ENCODE measurements at regions not wholly inside any gene's neighbourhood (a gene's known extent, or its start where the extent isn't known, plus 50 kb on each side); places are given as distances from the start of the nearest gene placed in this dataset.
A peak's percentile ranks its signal among the peaks of the same experiment; 100 is the strongest.

DNA sequence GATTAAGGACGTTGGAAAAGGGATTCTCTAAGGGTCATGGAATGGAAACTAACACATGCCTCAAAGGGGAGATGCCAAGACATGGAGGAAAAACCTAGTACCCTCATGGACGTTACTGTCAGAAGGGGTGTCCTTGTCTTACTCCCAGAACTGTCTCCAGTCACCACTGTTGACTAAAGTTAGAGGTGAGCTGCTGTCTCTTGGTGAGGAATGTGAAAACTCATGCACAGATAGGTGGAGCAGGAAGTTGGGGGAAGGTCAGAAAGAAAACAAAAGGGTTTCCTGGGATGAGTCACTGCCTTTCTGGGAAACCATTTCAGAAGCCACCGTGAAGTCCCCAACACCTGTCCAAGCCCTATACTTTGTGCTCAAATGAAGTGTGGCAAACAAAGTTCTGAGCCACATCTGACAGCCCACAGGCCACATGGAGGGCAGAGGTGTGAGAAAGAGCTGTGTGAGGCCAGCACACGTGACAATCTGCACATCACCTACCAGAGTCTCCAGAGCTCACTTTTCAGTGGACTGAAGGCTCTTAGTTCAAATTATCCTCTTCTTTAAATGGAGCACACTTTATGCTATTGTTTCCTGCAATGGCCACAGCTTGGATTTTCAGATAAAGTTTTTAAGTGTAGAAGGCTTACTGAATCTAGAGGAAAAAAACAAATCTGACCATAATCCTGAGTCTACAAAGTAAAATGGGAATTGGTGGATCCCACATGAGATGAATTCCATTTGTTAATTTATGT lies 92.9 kb upstream of the EGLN3 start (continued):
- peak; percentile 89 for TF ChIP-seq CREM (IDR thresholded peaks at IDR 0.05)
- TF ChIP-seq CREM (CRISPR knock-in tag; IDR thresholded peaks at IDR 0.05) = no peak
- no peak for TF ChIP-seq PAF1 (CRISPR knock-in tag; IDR thresholded peaks at IDR 0.05)
- TF ChIP-seq, protein P1, sequence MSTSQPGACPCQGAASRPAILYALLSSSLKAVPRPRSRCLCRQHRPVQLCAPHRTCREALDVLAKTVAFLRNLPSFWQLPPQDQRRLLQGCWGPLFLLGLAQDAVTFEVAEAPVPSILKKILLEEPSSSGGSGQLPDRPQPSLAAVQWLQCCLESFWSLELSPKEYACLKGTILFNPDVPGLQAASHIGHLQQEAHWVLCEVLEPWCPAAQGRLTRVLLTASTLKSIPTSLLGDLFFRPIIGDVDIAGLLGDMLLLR (CRISPR knock-in tag; IDR thresholded peaks at IDR 0.05) = peak; percentile 69; the same call in 1 of the 2 replicates
- TF ChIP-seq ZFX (CRISPR knock-in tag; IDR thresholded peaks at IDR 0.05; ENCODE audit: low read depth) = peak; percentile 80
- TF ChIP-seq JUN (CRISPR knock-in tag; IDR thresholded peaks at IDR 0.05) = peak; percentile 99
- no peak for TF ChIP-seq SMARCC2 (IDR thresholded peaks at IDR 0.05)
- TF ChIP-seq NFE2L1 (CRISPR knock-in tag; IDR thresholded peaks at IDR 0.05; ENCODE audit: borderline replicate concordance) = no peak
- peak; percentile 99 for TF ChIP-seq ZNF547 (CRISPR knock-in tag; IDR thresholded peaks at IDR 0.05)
- TF ChIP-seq, protein P2, sequence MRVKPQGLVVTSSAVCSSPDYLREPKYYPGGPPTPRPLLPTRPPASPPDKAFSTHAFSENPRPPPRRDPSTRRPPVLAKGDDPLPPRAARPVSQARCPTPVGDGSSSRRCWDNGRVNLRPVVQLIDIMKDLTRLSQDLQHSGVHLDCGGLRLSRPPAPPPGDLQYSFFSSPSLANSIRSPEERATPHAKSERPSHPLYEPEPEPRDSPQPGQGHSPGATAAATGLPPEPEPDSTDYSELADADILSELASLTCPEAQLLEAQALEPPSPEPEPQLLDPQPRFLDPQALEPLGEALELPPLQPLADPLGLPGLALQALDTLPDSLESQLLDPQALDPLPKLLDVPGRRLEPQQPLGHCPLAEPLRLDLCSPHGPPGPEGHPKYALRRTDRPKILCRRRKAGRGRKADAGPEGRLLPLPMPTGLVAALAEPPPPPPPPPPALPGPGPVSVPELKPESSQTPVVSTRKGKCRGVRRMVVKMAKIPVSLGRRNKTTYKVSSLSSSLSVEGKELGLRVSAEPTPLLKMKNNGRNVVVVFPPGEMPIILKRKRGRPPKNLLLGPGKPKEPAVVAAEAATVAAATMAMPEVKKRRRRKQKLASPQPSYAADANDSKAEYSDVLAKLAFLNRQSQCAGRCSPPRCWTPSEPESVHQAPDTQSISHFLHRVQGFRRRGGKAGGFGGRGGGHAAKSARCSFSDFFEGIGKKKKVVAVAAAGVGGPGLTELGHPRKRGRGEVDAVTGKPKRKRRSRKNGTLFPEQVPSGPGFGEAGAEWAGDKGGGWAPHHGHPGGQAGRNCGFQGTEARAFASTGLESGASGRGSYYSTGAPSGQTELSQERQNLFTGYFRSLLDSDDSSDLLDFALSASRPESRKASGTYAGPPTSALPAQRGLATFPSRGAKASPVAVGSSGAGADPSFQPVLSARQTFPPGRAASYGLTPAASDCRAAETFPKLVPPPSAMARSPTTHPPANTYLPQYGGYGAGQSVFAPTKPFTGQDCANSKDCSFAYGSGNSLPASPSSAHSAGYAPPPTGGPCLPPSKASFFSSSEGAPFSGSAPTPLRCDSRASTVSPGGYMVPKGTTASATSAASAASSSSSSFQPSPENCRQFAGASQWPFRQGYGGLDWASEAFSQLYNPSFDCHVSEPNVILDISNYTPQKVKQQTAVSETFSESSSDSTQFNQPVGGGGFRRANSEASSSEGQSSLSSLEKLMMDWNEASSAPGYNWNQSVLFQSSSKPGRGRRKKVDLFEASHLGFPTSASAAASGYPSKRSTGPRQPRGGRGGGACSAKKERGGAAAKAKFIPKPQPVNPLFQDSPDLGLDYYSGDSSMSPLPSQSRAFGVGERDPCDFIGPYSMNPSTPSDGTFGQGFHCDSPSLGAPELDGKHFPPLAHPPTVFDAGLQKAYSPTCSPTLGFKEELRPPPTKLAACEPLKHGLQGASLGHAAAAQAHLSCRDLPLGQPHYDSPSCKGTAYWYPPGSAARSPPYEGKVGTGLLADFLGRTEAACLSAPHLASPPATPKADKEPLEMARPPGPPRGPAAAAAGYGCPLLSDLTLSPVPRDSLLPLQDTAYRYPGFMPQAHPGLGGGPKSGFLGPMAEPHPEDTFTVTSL (CRISPR knock-in tag; IDR thresholded peaks at IDR 0.05; ENCODE audit: borderline replicate concordance) = peak; percentile 100
- TF ChIP-seq JARID2 (CRISPR knock-in tag; IDR thresholded peaks at IDR 0.05; ENCODE audit: insufficient replicate concordance) = peak; percentile 99
- 0 out of 2 replicates have a peak, but pooled peaks have one; percentile 36 for TF ChIP-seq KAT7 (CRISPR knock-in tag; IDR thresholded peaks at IDR 0.05; ENCODE audit: borderline replicate concordance)
- TF ChIP-seq NCOA5 (CRISPR knock-in tag; IDR thresholded peaks at IDR 0.05) = no peak
- TF ChIP-seq CC2D1A (CRISPR knock-in tag; IDR thresholded peaks at IDR 0.05) = peak; percentile 76
- TF ChIP-seq ZNF7 (CRISPR knock-in tag; IDR thresholded peaks at IDR 0.05) = peak; percentile 58; the same call in 1 of the 2 replicates
- TF ChIP-seq, protein P3, sequence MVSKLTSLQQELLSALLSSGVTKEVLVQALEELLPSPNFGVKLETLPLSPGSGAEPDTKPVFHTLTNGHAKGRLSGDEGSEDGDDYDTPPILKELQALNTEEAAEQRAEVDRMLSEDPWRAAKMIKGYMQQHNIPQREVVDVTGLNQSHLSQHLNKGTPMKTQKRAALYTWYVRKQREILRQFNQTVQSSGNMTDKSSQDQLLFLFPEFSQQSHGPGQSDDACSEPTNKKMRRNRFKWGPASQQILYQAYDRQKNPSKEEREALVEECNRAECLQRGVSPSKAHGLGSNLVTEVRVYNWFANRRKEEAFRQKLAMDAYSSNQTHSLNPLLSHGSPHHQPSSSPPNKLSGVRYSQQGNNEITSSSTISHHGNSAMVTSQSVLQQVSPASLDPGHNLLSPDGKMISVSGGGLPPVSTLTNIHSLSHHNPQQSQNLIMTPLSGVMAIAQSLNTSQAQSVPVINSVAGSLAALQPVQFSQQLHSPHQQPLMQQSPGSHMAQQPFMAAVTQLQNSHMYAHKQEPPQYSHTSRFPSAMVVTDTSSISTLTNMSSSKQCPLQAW (CRISPR knock-in tag; IDR thresholded peaks at IDR 0.05) = peak; percentile 98
- TF ChIP-seq ZNF879 (CRISPR knock-in tag; IDR thresholded peaks at IDR 0.05) = peak; percentile 95
- TF ChIP-seq, protein P4, sequence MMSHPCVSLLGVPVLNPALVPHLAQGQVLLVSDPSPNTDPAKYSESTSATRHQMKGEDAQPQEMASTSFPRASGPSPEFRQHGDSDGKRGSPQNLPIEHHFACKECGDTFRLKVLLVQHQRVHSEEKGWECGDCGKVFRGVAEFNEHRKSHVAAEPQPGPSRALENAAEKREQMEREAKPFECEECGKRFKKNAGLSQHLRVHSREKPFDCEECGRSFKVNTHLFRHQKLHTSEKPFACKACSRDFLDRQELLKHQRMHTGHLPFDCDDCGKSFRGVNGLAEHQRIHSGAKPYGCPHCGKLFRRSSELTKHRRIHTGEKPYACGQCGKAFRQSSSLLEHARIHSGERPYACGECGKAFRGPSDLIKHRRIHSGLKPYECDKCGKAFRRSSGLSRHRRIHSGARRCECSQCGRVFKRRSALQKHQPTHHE (CRISPR knock-in tag; IDR thresholded peaks at IDR 0.05; ENCODE audit: borderline replicate concordance) = peak; percentile 93; the same call in 1 of the 2 replicates
- no peak for TF ChIP-seq ZEB1 (IDR thresholded peaks at IDR 0.05; ENCODE audit: insufficient replicate concordance, low read depth)
- peak; percentile 100 for TF ChIP-seq JUNB (CRISPR knock-in tag; IDR thresholded peaks at IDR 0.05; ENCODE audit: borderline replicate concordance)
- TF ChIP-seq, protein P5, sequence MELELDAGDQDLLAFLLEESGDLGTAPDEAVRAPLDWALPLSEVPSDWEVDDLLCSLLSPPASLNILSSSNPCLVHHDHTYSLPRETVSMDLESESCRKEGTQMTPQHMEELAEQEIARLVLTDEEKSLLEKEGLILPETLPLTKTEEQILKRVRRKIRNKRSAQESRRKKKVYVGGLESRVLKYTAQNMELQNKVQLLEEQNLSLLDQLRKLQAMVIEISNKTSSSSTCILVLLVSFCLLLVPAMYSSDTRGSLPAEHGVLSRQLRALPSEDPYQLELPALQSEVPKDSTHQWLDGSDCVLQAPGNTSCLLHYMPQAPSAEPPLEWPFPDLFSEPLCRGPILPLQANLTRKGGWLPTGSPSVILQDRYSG (CRISPR knock-in tag; IDR thresholded peaks at IDR 0.05) = peak; percentile 100

All from HepG2 (cell line).